ENCODE measurements at regions not wholly inside any gene's neighbourhood (a gene's known extent, or its start where the extent isn't known, plus 50 kb on each side); places are given as distances from the start of the nearest gene placed in this dataset.

DNA sequence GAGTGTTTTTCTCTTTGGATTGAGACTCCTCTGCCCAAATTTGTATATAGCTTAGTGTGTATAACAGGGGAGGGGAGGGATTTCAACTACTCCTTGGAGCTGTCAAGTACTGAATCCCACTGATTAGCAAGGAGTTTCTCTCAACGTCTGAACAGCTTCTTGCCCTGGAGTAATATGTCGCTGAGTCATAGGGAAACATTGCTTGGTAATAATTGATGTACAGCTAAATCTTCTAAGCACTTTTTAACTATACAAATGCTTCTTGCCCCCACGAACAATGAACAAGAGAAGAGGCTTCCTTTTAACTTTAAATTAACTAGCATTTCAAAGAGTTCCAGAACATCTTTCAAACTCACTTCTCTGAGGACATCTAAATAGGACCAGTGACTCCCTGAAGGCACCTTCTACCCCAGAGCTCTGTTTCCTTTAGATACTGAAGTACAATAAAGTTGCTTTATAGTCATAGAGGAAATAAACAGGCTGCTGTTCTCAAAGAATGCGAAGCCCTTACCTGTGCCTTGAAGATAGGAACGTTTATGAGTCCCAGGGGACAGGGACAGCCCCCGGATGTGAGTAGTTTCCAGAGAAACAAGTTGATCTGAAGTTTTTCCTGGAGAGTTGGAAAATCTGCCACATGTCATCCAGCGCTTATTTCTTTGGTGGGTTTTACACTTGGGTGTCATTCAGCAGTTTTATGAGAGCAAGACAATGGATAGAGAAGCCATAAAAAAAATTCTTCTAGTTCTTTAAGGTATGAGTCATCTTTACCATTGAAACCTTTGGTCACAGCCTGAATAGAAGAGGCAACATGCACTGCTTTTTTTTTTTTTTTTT lies 462.5 kb upstream of the BTBD3 start:
- H3K9me3 ChIP-seq: no peaks in the 10 kb centered on the region
- H3K4me3 ChIP-seq: no peak overlapping the region
- H3K27ac ChIP-seq (replicated peaks in 1 of 4): no peak overlapping the region
- DNase-seq (ENCODE audit: extremely low spot score): no peak
- H3K4me1 ChIP-seq: no peaks in the 10 kb centered on the region
- WGBS: 44% methylated on average over 7 of the region's 7 CpGs
- no peaks in the 10 kb centered on the region for H3K27me3 ChIP-seq
- TF ChIP-seq POLR2AphosphoS5 (IDR thresholded peaks at IDR 0.05) (no peak), EP300 (IDR thresholded peaks at IDR 0.05) (no peak), POLR2A (IDR thresholded peaks at IDR 0.05; ENCODE audit: low read depth) (no peak), CTCF (IDR thresholded peaks at IDR 0.05) (no peak)
- intact Hi-C loops (cut with DNase I): no loop called here
- H3K36me3 ChIP-seq: no peaks in the 10 kb centered on the region

GRCh38 chr20:11457488-11457887 lies 460.2 kb upstream of the BTBD3 start:
- Histone ChIP-seq H3K4me3 (no peak overlapping the region), H3K27ac (replicated peaks in 1 of 4) (no peak overlapping the region), H3K27me3 (no peaks in the 10 kb centered on the region), H3K4me1 (no peaks in the 10 kb centered on the region), H3K36me3 (no peaks in the 10 kb centered on the region), H3K9me3 (no peaks in the 10 kb centered on the region)
- intact Hi-C loops (cut with DNase I): no loop called here
- TF ChIP-seq POLR2A (IDR thresholded peaks at IDR 0.05; ENCODE audit: low read depth): no peak
- no peak for TF ChIP-seq EP300 (IDR thresholded peaks at IDR 0.05)
- no peak for TF ChIP-seq CTCF (IDR thresholded peaks at IDR 0.05)
- no peak for TF ChIP-seq POLR2AphosphoS5 (IDR thresholded peaks at IDR 0.05)
- no peak for DNase-seq (ENCODE audit: extremely low spot score)
- 77% methylated on average over 5 of the region's 5 CpGs for WGBS

DNA sequence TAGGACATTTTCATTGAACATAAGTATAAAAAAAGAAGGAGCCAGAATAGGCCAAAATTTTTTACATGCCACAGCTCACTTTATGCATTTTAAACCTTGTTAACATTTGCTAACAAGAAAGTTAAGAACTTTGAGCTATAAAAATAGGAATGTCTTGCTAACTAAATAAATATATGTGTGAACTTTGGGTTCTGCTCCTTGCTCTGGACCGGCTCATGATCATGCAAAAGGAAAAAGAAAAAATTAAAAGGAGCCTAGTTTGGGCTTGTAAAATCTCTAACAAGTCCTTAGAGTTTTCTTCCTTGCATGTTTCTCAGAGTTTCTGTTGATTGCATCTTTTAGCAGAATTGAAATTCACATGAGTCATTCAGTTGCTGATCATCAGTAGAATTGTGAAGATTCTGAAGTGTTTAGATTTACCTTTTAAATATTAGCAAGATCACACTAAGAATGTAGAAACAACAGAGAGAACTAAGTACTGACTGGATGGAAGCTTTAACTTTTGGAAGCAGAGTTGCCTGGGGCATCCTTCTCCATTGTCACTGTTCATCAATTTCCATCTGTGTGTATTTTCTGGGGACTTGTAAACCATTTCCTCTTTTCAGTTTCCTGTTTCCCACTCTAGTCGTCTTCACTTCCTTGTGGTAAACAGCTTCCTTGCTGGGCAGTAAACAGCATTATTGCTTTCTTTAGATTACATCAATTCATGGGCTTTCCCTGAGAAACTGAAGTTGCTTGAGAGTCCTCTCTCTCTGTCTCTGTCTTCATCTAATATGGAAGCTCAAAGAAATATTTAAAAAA lies 458.4 kb upstream of the BTBD3 start:
- H3K9me3 ChIP-seq: no peaks in the 10 kb centered on the region
- TF ChIP-seq CTCF (IDR thresholded peaks at IDR 0.05) (no peak), POLR2AphosphoS5 (IDR thresholded peaks at IDR 0.05) (no peak), POLR2A (IDR thresholded peaks at IDR 0.05; ENCODE audit: low read depth) (no peak), EP300 (IDR thresholded peaks at IDR 0.05) (no peak)
- DNase-seq (ENCODE audit: extremely low spot score): no peak
- no peaks in the 10 kb centered on the region for H3K36me3 ChIP-seq
- WGBS: 39% methylated on average over 2 of the region's 2 CpGs
- no peak overlapping the region for H3K4me3 ChIP-seq
- intact Hi-C loops (cut with DNase I): no loop called here
- no peaks in the 10 kb centered on the region for H3K27me3 ChIP-seq
- no peak overlapping the region for H3K27ac ChIP-seq (replicated peaks in 1 of 4)
- no peaks in the 10 kb centered on the region for H3K4me1 ChIP-seq

- H3K27me3 ChIP-seq: no peaks in the 10 kb centered on the region
- no peaks in the 10 kb centered on the region for H3K4me1 ChIP-seq
- H3K27ac ChIP-seq (replicated peaks in 1 of 4): no peak overlapping the region
- DNase-seq (ENCODE audit: extremely low spot score): no peak
- no peak overlapping the region for H3K4me3 ChIP-seq
- no peak for TF ChIP-seq POLR2AphosphoS5 (IDR thresholded peaks at IDR 0.05)
- no peak for TF ChIP-seq CTCF (IDR thresholded peaks at IDR 0.05)
- TF ChIP-seq EP300 (IDR thresholded peaks at IDR 0.05): no peak
- no peak for TF ChIP-seq POLR2A (IDR thresholded peaks at IDR 0.05; ENCODE audit: low read depth)
- H3K36me3 ChIP-seq: no peaks in the 10 kb centered on the region
- H3K9me3 ChIP-seq: no peaks in the 10 kb centered on the region
- intact Hi-C loops (cut with DNase I): no loop called here
Measured at GRCh38 chr20:11467436-11467835, 450.3 kb upstream of the BTBD3 start.
